ENCODE measurements at regions not wholly inside any gene's neighbourhood (a gene's known extent, or its start where the extent isn't known, plus 50 kb on each side); places are given as distances from the start of the nearest gene placed in this dataset.

- no peak for TF ChIP-seq CTCF (IDR thresholded peaks at IDR 0.05)
- no peak for TF ChIP-seq POLR2AphosphoS5 (IDR thresholded peaks at IDR 0.05)
Observed at GRCh38 chr3:17805461-17805940, 63.1 kb upstream of the TBC1D5 start.
